H1 (cell line): ENCODE measurements at regions not wholly inside any gene's neighbourhood (a gene's known extent, or its start where the extent isn't known, plus 50 kb on each side); places are given as distances from the start of the nearest gene placed in this dataset.

ENCODE experiments used
- CTCF ChIA-PET: fragments of 300-600 bp; sonication (Branson Sonifier 250); formaldehyde crosslinking; loops from one replicate; lab custom pipeline; 2021; ENCODE audit not compliant: partially characterized antibody; lab: Charles Lee
- POLR2A ChIA-PET: fragments of 300-600 bp; sonication (Branson Sonifier 250); formaldehyde crosslinking; loops from one replicate; lab custom pipeline; 2021; ENCODE audit warnings: inconsistent platforms; ENCODE audit not compliant: partially characterized antibody; lab: Charles Lee
- DNase-seq, 2 experiments: peaks; one replicate each; pipeline versions ENCODE4 v3.0.0 to v3.0.0-alpha.2; 2010 to 2022; ENCODE audit warnings: low spot score in 2 of 2, low read depth in 1 of 2, mixed read lengths in 1 of 2
- FAIRE-seq: peaks from 2 replicates; lab custom pipeline; 2011; peaks lifted over from hg19 to GRCh38; lab: Jason Lieb, UNC
- H2AFZ ChIP-seq: 2 replicates; pipeline ENCODE4 v1.8.1; 2012; ENCODE audit warnings: low read length, inconsistent platforms
- H2AK5ac ChIP-seq: 2 replicates; pipeline ENCODE4 v1.6.1; 2013; ENCODE audit warnings: low read depth, low read length
- H2BK120ac ChIP-seq: replicated peaks from 2 replicates; pipeline ENCODE3; 2013; ENCODE audit warnings: low read depth, low read length, inconsistent platforms
- H2BK12ac ChIP-seq: 2 replicates; pipeline ENCODE4 v1.6.1; 2013; ENCODE audit warnings: low read depth, low read length
- H2BK15ac ChIP-seq: 2 replicates; pipeline ENCODE4 v1.6.1; 2013; ENCODE audit warnings: low read length
- H2BK20ac ChIP-seq: 2 replicates; pipeline ENCODE4 v1.6.1; 2013; ENCODE audit warnings: low read length
- H2BK5ac ChIP-seq: 2 replicates; pipeline ENCODE4 v1.6.1; 2013; ENCODE audit warnings: low read depth, low read length
- H3K14ac ChIP-seq: 2 replicates; pipeline ENCODE4 v1.6.1; 2013; ENCODE audit warnings: inconsistent platforms; ENCODE audit not compliant: insufficient read length
- H3K18ac ChIP-seq: 2 replicates; pipeline ENCODE4 v1.6.1; 2013; ENCODE audit warnings: low read length; ENCODE audit errors: extremely low read depth
- H3K23ac ChIP-seq: 2 replicates; pipeline ENCODE4 v1.6.1; 2013; ENCODE audit warnings: inconsistent platforms; ENCODE audit not compliant: insufficient read length
- H3K23me2 ChIP-seq: 2 replicates; pipeline ENCODE4 v1.6.1; 2013; ENCODE audit warnings: low read depth, low read length
- H3K27ac ChIP-seq: 2 replicates; pipeline ENCODE4 v1.6.1; 2011; ENCODE audit warnings: low read depth, low read length, inconsistent platforms
- H3K27me3 ChIP-seq, 4 experiments: replicated peaks in 1 of 4; 1 replicate in 1 of 4; 2 replicates in 3 of 4; pipeline versions ENCODE4 v1.6.1 to v1.8.1; 2011 to 2013; ENCODE audit warnings: low read length in 3 of 4, mild to moderate bottlenecking in 3 of 4, inconsistent platforms in 2 of 4, mixed read lengths in 2 of 4, moderate library complexity in 1 of 4; ENCODE audit not compliant: control insufficient read depth in 3 of 4, insufficient read depth in 3 of 4; ENCODE audit errors: extremely low read depth in 1 of 4
- H3K36me3 ChIP-seq, 4 experiments: 2 replicates each; pipeline versions ENCODE4 v1.6.1 to v1.8.1; 2011 to 2013; ENCODE audit warnings: mild to moderate bottlenecking in 4 of 4, low read length in 3 of 4, moderate library complexity in 2 of 4, control low read depth in 1 of 4, inconsistent platforms in 1 of 4; ENCODE audit not compliant: insufficient read depth in 4 of 4, control insufficient read depth in 2 of 4
- H3K4ac ChIP-seq: replicated peaks from 2 replicates; pipeline ENCODE3; 2013; ENCODE audit warnings: low read length, low read depth, mixed read lengths, inconsistent platforms; ENCODE audit not compliant: insufficient read length
- H3K4me1 ChIP-seq, 4 experiments: replicated peaks in 1 of 4; 1 replicate in 1 of 4; 2 replicates in 3 of 4; pipeline versions ENCODE4 v1.6.1 to v1.8.1; 2011 to 2013; ENCODE audit warnings: low read length in 3 of 4, inconsistent platforms in 2 of 4, mixed read lengths in 1 of 4; ENCODE audit not compliant: insufficient read depth in 4 of 4, control insufficient read depth in 3 of 4
- H3K4me2 ChIP-seq, 2 experiments: 2 replicates each; pipeline versions ENCODE4 v1.6.1 to v1.8.1; 2011 to 2013; ENCODE audit warnings: low read depth in 2 of 2, low read length in 2 of 2, control low read depth in 1 of 2, inconsistent platforms in 1 of 2, mild to moderate bottlenecking in 1 of 2; ENCODE audit not compliant: insufficient read depth in 1 of 2
- H3K4me3 ChIP-seq, 4 experiments: fragments of 200-600, 300-600 bp in 1 of 4; sonication (generic), shearing (Covaris generic), sonication (Bioruptor Twin) in 1 of 4; 2 replicates each; pipeline versions ENCODE4 v1.5.1 to v1.8.1; 2011 to 2016; ENCODE audit warnings: low read length in 4 of 4, low read depth in 3 of 4, control low read depth in 2 of 4, inconsistent platforms in 2 of 4, mild to moderate bottlenecking in 2 of 4, mixed read lengths in 1 of 4, moderate library complexity in 1 of 4; ENCODE audit not compliant: insufficient read depth in 2 of 4; ENCODE audit errors: extremely low read depth in 1 of 4
- H3K56ac ChIP-seq: replicated peaks from 2 replicates; pipeline ENCODE3; 2013; ENCODE audit warnings: low read depth, mild to moderate bottlenecking, mixed read lengths, low read length, inconsistent platforms; ENCODE audit not compliant: insufficient read length
- H3K79me1 ChIP-seq: 2 replicates; pipeline ENCODE4 v1.6.1; 2013; ENCODE audit warnings: low read depth, low read length, control low read depth
- H3K79me2 ChIP-seq, 2 experiments: 2 replicates each; pipeline versions ENCODE4 v1.6.1 to v1.8.1; 2012 to 2013; ENCODE audit warnings: low read length in 2 of 2, mild to moderate bottlenecking in 2 of 2, inconsistent platforms in 1 of 2; ENCODE audit not compliant: insufficient read depth in 2 of 2, control insufficient read depth in 1 of 2
- H3K9ac ChIP-seq, 4 experiments: replicated peaks in 1 of 4; 1 replicate in 1 of 4; 2 replicates in 3 of 4; pipeline versions ENCODE4 v1.6.1 to v1.8.1; 2011 to 2013; ENCODE audit warnings: low read depth in 3 of 4, low read length in 3 of 4, control low read depth in 2 of 4, mild to moderate bottlenecking in 2 of 4, moderate library complexity in 2 of 4, inconsistent platforms in 1 of 4; ENCODE audit errors: extremely low read depth in 1 of 4
- H3K9me3 ChIP-seq, 2 experiments: 2 replicates each; pipeline versions ENCODE4 v1.6.1 to v1.8.1; 2012 to 2013; ENCODE audit warnings: mild to moderate bottlenecking in 2 of 2, moderate library complexity in 2 of 2, control low read depth in 1 of 2, inconsistent platforms in 1 of 2, low read depth in 1 of 2, low read length in 1 of 2, mixed read lengths in 1 of 2; ENCODE audit not compliant: insufficient read depth in 2 of 2
- H4K20me1 ChIP-seq, 2 experiments: replicated peaks in 1 of 2; 2 replicates each; pipeline versions ENCODE3 to v1.8.1; 2011 to 2013; ENCODE audit warnings: inconsistent platforms in 2 of 2, low read length in 2 of 2, mild to moderate bottlenecking in 1 of 2; ENCODE audit not compliant: insufficient read depth in 2 of 2, control insufficient read depth in 1 of 2
- H4K5ac ChIP-seq: 2 replicates; pipeline ENCODE4 v1.6.1; 2013; ENCODE audit warnings: low read length, low read depth, mixed read lengths, inconsistent platforms; ENCODE audit not compliant: insufficient read length
- H4K8ac ChIP-seq: 2 replicates; pipeline ENCODE4 v1.8.0; 2013; ENCODE audit warnings: mild to moderate bottlenecking, moderate library complexity, low read length, inconsistent platforms; ENCODE audit not compliant: insufficient read depth; ENCODE audit errors: extremely low read depth
- H4K91ac ChIP-seq: replicated peaks from 2 replicates; pipeline ENCODE3; 2013; ENCODE audit warnings: low read length, mixed read lengths, inconsistent platforms; ENCODE audit not compliant: insufficient read length
- ATF2 ChIP-seq: IDR thresholded peaks from 2 replicates; pipeline ENCODE4 v1.6.1; 2012; ENCODE audit warnings: low read length, inconsistent platforms
- BCL11A ChIP-seq, 2 experiments: IDR thresholded peaks; one replicate each; pipeline ENCODE4 v1.6.1; 2011; ENCODE audit warnings: low read depth in 2 of 2, low read length in 2 of 2, mild to moderate bottlenecking in 2 of 2
- CBX8 ChIP-seq: fragments of 300-800, 300-1000 bp; sonication (generic); IDR thresholded peaks from 2 replicates; pipeline ENCODE4 v1.7.1; 2016; ENCODE audit warnings: low read depth, low read length, borderline replicate concordance
- CHD2 ChIP-seq: IDR thresholded peaks from 2 replicates; pipeline ENCODE4 v1.6.1; 2012; ENCODE audit warnings: low read length, improper control_type of control experiment
- CREB1 ChIP-seq: IDR thresholded peaks from 2 replicates; pipeline ENCODE4 v1.6.1; 2012; ENCODE audit warnings: inconsistent platforms
- EGR1 ChIP-seq: IDR thresholded peaks from 2 replicates; pipeline ENCODE4 v1.6.1; 2011; ENCODE audit warnings: low read depth, low read length, borderline replicate concordance
- GTF2F1 ChIP-seq: IDR thresholded peaks from 2 replicates; pipeline ENCODE4 v1.6.1; 2012; ENCODE audit warnings: low read depth, low read length, improper control_type of control experiment, borderline replicate concordance
- HDAC6 ChIP-seq: IDR thresholded peaks from one replicate; pipeline ENCODE4 v1.7.1; 2012; ENCODE audit warnings: low read depth, mild to moderate bottlenecking, inconsistent platforms, low read length, moderate library complexity
- KDM1A ChIP-seq: fragments of 200-600, 300-600 bp; sonication (generic); IDR thresholded peaks from 2 replicates; pipeline ENCODE4 v1.7.1; 2016; ENCODE audit warnings: mild to moderate bottlenecking, low read length, borderline replicate concordance
- MAX ChIP-seq: IDR thresholded peaks from 2 replicates; pipeline ENCODE4 v1.6.1; 2012; ENCODE audit warnings: inconsistent platforms
- NRF1 ChIP-seq: IDR thresholded peaks from 2 replicates; pipeline ENCODE4 v1.6.1; 2011; ENCODE audit warnings: mild to moderate bottlenecking, low read depth, low read length, improper control_type of control experiment
- SP1 ChIP-seq: IDR thresholded peaks from 2 replicates; pipeline ENCODE4 v1.6.1; 2011; ENCODE audit warnings: low read depth, low read length
- SUZ12 ChIP-seq: fragments of 200-600 bp; sonication (generic); IDR thresholded peaks from 2 replicates; pipeline ENCODE4 v1.6.1; 2012; ENCODE audit warnings: mild to moderate bottlenecking, inconsistent platforms, low read length, moderate library complexity, mixed read lengths
- WGBS, 2 experiments: shearing (Covaris generic) in 1 of 2; methylation state at CpG; one replicate each; pipeline versions ENCODE4 v1.1.6 to v1.1.7; 2013 to 2015; ENCODE audit warnings: low lambda C conversion rate in 2 of 2, mixed read lengths in 2 of 2, inconsistent platforms in 1 of 2, low coverage in 1 of 2, missing lambda C conversion rate in 1 of 2; ENCODE audit not compliant: insufficient replicate concordance in 2 of 2, insufficient coverage in 1 of 2, insufficient read length in 1 of 2; ENCODE audit errors: extremely low coverage in 1 of 2, missing lambda C conversion rate in 1 of 2; 5-methylcytosine and 5-hydroxymethylcytosine counted together
- TF ChIP-seq, protein P1 (sequence below): IDR thresholded peaks from 2 replicates; pipeline ENCODE4 v1.6.1; 2012; ENCODE audit warnings: inconsistent platforms

DNA sequence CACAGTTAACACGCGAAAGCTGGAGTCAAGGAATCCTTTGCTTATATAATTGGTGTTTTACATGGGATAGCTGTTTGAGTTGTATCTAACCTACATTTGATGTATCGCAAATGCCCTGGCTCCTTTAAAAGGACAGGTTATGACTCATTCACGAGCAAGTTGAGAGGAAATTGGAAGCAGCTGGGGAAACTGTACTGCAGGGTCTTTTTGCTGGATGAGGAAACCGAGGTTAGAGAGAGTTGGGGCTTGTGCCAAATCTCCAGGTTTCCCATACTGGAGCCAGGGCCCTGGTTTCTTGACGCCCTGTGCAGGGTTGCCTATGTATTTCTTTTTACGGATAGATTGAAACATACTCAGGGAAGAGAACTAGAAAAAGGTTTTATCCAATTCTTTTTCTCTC is 60.0 kb upstream of the SPTBN1 start:
- H2BK12ac ChIP-seq: no peak overlapping the region
- H3K27ac ChIP-seq: no peak overlapping the region
- H4K5ac ChIP-seq: no peak overlapping the region
- no peak for FAIRE-seq
- no peaks in the 10 kb centered on the region for H3K79me2 ChIP-seq
- H2BK15ac ChIP-seq: no peak overlapping the region
- H3K4me2 ChIP-seq: no peak overlapping the region
- H3K23ac ChIP-seq: no peak overlapping the region
- H4K91ac ChIP-seq: no peak overlapping the region
- H2BK120ac ChIP-seq: no peak overlapping the region
- POLR2A ChIA-PET: no interaction called here
- H3K27me3 ChIP-seq: no peaks in the 10 kb centered on the region
- no peaks in the 10 kb centered on the region for H3K9me3 ChIP-seq
- H2BK5ac ChIP-seq: no peak overlapping the region
- no peak overlapping the region for H3K4ac ChIP-seq
- H4K8ac ChIP-seq: no peak overlapping the region
- no peaks in the 10 kb centered on the region for H3K23me2 ChIP-seq
- CTCF ChIA-PET: no interaction called here
- no peaks in the 10 kb centered on the region for H3K79me1 ChIP-seq
- H3K4me3 ChIP-seq: no peak overlapping the region
- no peak overlapping the region for H3K18ac ChIP-seq
- no peak overlapping the region for H3K9ac ChIP-seq
- no peak overlapping the region for H3K56ac ChIP-seq
- no peak overlapping the region for H3K14ac ChIP-seq
- no peak for DNase-seq
- H3K4me1 ChIP-seq: no peaks in the 10 kb centered on the region
- H2AK5ac ChIP-seq: no peak overlapping the region
- H4K20me1 ChIP-seq: no peaks in the 10 kb centered on the region
- H2BK20ac ChIP-seq: no peak overlapping the region
- H2AFZ ChIP-seq: no peak overlapping the region
- no peaks in the 10 kb centered on the region for H3K36me3 ChIP-seq
- WGBS, 2 experiments: 92% methylated on average over 7 of the region's 7 CpGs; no CpG with 5 or more reads in 1 of the 2 experiments
- no peak for TF ChIP-seq GTF2F1
- no peak for TF ChIP-seq BCL11A (IDR thresholded peaks at IDR 0.05; ENCODE audit: low read depth in 2 of 2, low read length in 2 of 2)
- no peak for TF ChIP-seq NRF1
- TF ChIP-seq ATF2: no peak
- no peak for TF ChIP-seq CREB1
- no peak for TF ChIP-seq EGR1
- TF ChIP-seq SP1: no peak
- TF ChIP-seq, protein P1, sequence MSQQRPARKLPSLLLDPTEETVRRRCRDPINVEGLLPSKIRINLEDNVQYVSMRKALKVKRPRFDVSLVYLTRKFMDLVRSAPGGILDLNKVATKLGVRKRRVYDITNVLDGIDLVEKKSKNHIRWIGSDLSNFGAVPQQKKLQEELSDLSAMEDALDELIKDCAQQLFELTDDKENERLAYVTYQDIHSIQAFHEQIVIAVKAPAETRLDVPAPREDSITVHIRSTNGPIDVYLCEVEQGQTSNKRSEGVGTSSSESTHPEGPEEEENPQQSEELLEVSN: no peak
- no peak for TF ChIP-seq SUZ12
- TF ChIP-seq KDM1A: no peak
- TF ChIP-seq CHD2: no peak
- TF ChIP-seq MAX: no peak
- TF ChIP-seq HDAC6: no peak
- TF ChIP-seq CBX8: no peak
